Panc1 (cell line): ENCODE measurements at regions not wholly inside any gene's neighbourhood (a gene's known extent, or its start where the extent isn't known, plus 50 kb on each side); places are given as distances from the start of the nearest gene placed in this dataset.

Experiments
- SIN3A ChIP-seq: IDR thresholded peaks from 2 replicates; pipeline ENCODE4 v1.6.1; 2012; ENCODE audit warnings: low read depth, mild to moderate bottlenecking, low read length, moderate library complexity, borderline replicate concordance; ENCODE audit not compliant: insufficient read depth
- TF ChIP-seq, protein P1 (sequence below): fragments of 450-650 bp; IDR thresholded peaks from 2 replicates; pipeline ENCODE4 v1.5.1; 2017; ENCODE audit warnings: mild to moderate bottlenecking

DNA sequence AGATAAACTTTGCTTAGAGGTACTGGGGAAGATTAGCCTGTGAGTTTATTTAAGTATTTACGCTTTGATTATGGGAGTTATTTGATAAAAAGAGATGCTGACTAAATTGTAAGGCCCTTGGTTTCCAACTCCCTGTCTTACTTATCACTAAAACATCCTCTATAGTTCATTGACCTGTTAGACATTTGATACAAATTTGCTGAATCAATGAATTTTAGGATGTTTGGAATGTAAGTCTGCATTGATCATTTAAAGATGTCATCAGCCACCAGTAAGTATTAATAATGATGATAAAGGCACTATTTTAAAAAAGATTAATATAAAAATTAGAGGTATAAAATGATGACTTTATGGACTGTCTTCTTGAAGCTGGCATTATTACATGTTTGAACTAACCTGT is 340.6 kb downstream of the SPRY1 start:
- TF ChIP-seq, protein P1, sequence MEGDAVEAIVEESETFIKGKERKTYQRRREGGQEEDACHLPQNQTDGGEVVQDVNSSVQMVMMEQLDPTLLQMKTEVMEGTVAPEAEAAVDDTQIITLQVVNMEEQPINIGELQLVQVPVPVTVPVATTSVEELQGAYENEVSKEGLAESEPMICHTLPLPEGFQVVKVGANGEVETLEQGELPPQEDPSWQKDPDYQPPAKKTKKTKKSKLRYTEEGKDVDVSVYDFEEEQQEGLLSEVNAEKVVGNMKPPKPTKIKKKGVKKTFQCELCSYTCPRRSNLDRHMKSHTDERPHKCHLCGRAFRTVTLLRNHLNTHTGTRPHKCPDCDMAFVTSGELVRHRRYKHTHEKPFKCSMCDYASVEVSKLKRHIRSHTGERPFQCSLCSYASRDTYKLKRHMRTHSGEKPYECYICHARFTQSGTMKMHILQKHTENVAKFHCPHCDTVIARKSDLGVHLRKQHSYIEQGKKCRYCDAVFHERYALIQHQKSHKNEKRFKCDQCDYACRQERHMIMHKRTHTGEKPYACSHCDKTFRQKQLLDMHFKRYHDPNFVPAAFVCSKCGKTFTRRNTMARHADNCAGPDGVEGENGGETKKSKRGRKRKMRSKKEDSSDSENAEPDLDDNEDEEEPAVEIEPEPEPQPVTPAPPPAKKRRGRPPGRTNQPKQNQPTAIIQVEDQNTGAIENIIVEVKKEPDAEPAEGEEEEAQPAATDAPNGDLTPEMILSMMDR = no peak
- no peak for TF ChIP-seq SIN3A
